ENCODE measurements at regions not wholly inside any gene's neighbourhood (a gene's known extent, or its start where the extent isn't known, plus 50 kb on each side); places are given as distances from the start of the nearest gene placed in this dataset.
A peak's percentile ranks its signal among the peaks of the same experiment; 100 is the strongest.

DNA sequence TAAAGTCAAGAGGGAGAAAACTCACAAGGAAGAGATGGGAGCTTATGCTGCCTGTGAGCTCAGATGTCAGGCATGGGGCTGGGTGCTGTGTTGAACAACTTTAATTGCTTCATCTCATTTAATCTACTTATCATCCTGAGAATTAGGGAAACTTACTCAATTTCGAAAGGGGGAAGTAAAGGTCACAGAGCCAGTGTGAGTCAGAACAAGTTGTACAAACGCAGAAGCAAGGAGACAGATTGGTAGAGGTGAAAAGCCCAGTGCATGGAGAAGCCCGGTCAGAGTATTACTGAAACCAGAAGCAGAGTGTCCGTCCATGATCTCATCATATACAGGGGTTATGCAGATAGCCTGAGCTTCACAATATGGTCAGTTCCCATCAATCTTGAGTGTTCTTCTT, 281.1 kb upstream of the POU3F3 start:
- Mint-ChIP-seq H3K27me3 (no peaks in the 10 kb centered on the region), H3K36me3 (no peaks in the 10 kb centered on the region), H3K27ac (no peak overlapping the region), H3K4me1 (no peaks in the 10 kb centered on the region), H3K4me3 (no peak overlapping the region), H3K9me3 (no peaks in the 10 kb centered on the region)

DNA sequence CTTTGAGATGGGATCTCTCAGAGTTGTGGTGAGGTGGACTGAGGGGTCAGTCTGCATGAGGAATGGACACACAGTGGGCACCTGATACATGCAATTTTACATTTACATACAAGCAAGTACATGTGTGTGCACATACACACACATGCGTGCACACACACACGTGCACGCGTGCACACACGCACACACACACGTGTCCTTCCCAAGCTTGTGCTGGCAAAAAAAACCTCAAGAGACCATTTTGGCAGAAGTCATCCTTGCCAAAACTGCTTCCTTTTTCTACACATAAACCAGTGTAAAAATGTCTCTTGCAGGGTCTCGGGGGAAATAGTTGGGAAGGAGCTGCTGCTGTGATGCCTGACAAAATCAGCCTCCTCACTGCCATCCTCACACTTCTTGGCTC, 279.5 kb upstream of the POU3F3 start:
- Mint-ChIP-seq H3K27me3 (peaks cover 3% of the 10 kb centered on the region), H3K4me3 (no peak overlapping the region), H3K36me3 (peaks cover 2% of the 10 kb centered on the region), H3K27ac (no peak overlapping the region), H3K9me3 (no peaks in the 10 kb centered on the region), H3K4me1 (no peaks in the 10 kb centered on the region)

DNA sequence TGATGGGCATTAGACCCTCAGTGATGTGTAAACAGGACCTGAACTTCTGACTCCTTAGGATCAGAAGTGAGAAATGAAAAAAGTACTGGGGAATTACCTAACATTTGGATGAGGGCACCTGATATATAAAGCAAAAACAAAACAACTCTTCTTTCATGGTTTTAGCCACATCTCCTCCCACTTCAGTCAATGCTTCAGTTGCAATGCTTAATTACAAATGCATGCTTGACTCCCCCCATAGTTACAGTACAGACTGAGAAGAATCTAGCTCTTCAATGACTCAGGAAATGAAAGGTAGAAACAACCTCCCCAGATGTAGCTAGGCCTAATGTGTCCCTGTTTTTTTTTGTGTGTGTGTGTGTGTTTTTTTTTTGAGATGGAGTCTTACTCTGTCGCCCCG, 276.8 kb upstream of the POU3F3 start:
- Mint-ChIP-seq H3K27me3 (peaks cover 3% of the 10 kb centered on the region), H3K4me3 (no peak overlapping the region), H3K9me3 (no peaks in the 10 kb centered on the region), H3K27ac (no peak overlapping the region), H3K36me3 (peaks cover 2% of the 10 kb centered on the region), H3K4me1 (no peaks in the 10 kb centered on the region)

DNA sequence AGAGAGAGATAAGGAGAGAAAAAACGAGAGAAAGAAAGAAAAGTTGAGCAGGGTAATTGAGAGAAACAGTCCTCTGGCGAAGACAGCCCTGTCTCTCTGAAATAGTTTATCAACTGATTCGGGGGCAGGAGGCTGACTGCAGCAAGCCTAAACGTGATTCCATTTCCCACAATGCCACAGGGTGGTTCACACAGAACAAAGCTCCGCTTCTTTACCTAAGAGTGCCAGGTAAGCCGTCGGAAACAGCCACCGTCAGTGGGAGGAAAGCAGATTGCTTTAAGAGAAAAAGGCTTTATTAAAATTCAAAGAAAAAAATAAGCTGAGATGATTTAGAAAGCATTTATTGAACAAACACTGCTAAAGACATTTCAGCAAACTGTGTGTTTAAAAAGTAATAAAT, 271.4 kb upstream of the POU3F3 start:
- Mint-ChIP-seq H3K27ac (peak overlapping the region; percentile 21), H3K36me3 (peaks cover 2% of the 10 kb centered on the region), H3K4me1 (no peaks in the 10 kb centered on the region), H3K4me3 (no peak overlapping the region), H3K27me3 (peaks cover 5% of the 10 kb centered on the region), H3K9me3 (no peaks in the 10 kb centered on the region)

DNA sequence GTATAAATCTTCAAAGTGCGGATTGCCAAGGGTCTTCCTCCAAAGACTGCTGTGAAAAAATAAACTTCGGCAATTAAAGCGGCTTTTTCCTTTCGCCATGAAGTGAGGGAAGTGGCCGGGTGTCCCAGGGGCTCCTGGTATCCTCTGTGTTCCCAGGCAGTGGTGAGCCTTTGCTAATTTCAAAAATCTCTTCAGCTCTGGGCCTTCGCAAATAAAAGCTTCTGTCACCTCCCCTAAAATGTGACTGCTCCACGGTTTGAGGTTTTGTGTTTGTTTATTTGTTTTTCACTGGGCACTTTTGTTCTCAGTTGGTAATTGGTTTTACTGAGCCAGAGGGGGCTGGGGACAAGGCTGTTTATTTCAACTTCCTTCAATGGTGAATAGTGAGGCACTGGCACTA, 270.1 kb upstream of the POU3F3 start:
- Mint-ChIP-seq H3K4me1 (no peaks in the 10 kb centered on the region), H3K4me3 (no peak overlapping the region), H3K9me3 (no peaks in the 10 kb centered on the region), H3K27ac (no peak overlapping the region), H3K36me3 (no peaks in the 10 kb centered on the region), H3K27me3 (peaks cover 2% of the 10 kb centered on the region)

DNA sequence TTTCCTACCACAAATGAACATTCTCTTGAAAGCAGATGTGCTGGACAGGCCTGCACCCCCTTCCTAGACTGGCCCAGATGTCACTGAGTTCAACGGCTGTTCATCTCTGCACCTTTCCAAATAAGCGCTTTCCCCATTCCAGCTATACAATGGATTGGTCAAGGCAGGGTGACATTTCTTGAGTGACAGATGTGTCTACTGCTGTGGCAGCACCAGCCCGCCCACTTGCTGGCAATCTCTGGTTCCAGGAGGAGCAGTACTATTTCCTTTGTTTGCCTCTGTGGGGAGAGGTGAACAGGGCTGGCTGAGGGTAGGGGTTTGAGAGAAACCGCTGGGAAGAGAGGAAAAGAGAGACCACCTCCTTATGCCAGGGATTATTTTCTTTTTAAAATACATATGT, 269.5 kb upstream of the POU3F3 start:
- Mint-ChIP-seq H3K27me3 (peaks cover 2% of the 10 kb centered on the region), H3K4me3 (no peak overlapping the region), H3K9me3 (no peaks in the 10 kb centered on the region), H3K4me1 (no peaks in the 10 kb centered on the region), H3K36me3 (no peaks in the 10 kb centered on the region), H3K27ac (no peak overlapping the region)

DNA sequence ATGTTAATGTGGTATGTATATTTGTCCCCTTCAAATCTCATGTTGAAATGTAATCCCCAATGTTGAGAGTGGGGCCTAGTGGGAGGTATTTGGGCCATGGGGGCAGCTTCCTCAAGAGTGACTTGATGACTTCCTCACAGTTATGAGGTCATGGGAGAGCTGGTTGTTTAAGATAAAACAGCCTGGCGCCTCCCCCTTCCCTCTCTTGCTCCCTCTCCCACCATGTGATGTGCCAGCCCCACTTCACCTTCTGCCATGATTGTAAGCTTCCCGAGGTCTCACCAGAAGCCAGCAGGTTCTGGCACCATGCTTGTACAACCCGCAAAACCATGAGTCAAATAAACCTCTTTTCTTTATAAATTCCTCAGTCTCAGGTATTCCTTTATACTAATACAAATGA, 258.3 kb upstream of the POU3F3 start:
- Mint-ChIP-seq H3K36me3 (no peaks in the 10 kb centered on the region), H3K4me1 (no peaks in the 10 kb centered on the region), H3K27ac (no peak overlapping the region), H3K9me3 (peaks cover 6% of the 10 kb centered on the region), H3K27me3 (peaks cover 3% of the 10 kb centered on the region), H3K4me3 (no peak overlapping the region)

DNA sequence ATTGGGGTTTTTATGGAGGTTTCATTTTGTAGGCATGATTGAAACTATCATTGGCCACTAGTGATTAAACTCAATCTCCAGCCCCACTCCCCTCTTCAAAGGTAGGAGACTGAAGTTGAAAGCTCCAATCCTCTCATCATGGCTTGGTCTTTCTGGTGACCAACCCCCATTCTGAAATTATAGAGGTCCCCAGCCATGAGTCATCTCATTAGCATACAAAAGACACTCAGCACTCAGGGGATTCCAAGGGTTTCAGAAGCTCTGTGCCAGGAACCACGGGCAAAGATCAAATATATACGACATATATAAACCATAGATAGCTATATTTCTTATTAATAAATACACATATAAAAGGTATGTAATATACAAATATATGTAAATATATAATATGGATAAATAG, 256.0 kb upstream of the POU3F3 start:
- Mint-ChIP-seq H3K27me3 (peaks cover 3% of the 10 kb centered on the region), H3K27ac (no peak overlapping the region), H3K9me3 (peaks cover 6% of the 10 kb centered on the region), H3K4me3 (no peak overlapping the region), H3K36me3 (no peaks in the 10 kb centered on the region), H3K4me1 (no peaks in the 10 kb centered on the region)

DNA sequence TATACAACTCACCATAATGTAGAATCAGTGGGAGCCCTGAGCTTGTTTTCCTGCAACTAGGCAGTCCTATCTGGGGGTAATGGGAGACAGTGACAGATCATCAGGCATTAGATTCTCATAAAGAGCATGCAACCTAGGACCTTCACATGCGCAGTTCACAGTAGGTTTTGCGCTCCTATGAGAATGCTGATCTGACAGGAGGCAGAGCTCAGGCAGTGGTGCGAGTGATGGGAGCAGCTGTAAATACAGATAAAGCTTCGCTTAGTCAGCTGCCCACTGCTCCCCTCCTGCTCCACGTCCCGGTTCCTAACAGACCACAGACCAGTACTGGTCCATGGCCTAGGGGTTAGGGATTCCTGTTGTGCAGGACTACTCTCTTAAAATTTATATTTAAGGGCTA, 255.3 kb upstream of the POU3F3 start:
- no peaks in the 10 kb centered on the region for H3K36me3 Mint-ChIP-seq
- H3K27ac Mint-ChIP-seq = no peak overlapping the region
- H3K9me3 Mint-ChIP-seq = peaks cover 6% of the 10 kb centered on the region
- H3K4me1 Mint-ChIP-seq = no peaks in the 10 kb centered on the region
- H3K4me3 Mint-ChIP-seq = no peak overlapping the region
- H3K27me3 Mint-ChIP-seq = peaks cover 3% of the 10 kb centered on the region

DNA sequence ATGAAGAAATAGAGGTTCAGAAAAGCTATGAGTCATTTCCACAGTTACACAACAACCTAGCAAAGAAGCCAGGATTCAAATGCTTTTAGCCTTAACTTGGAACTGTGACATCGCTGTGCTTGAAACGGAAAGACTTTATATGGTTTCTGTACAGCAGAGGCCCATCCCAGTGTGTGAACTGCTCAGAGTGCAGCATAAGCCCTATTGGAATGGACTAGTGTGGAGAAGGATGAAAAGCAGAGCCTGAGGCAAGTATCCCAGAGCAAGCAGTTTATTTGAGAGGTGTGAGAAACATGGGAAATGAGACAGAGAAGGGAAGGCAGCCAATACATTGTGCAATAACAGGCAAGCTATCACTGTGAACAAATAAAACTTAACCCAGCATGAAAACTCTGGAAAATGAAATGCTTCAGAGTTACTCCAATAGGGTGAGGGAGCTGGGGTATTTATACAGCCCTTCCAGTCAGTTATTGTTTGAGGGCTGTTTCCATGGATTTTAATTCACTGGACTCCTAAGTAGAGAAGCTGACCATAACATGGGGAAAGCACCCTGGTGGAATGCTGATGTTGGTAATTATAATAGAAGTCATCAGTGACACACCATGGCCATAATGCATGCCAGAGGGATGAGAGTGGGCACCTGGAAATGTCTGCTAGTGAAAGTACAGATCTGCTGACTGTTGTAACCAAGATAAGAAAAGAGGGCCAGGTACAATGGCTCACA, 254.0 kb upstream of the POU3F3 start:
- no peaks in the 10 kb centered on the region for H3K36me3 Mint-ChIP-seq
- peaks cover 3% of the 10 kb centered on the region for H3K27me3 Mint-ChIP-seq
- H3K9me3 Mint-ChIP-seq = peaks cover 6% of the 10 kb centered on the region
- no peak overlapping the region for H3K27ac Mint-ChIP-seq
- no peaks in the 10 kb centered on the region for H3K4me1 Mint-ChIP-seq
- no peak overlapping the region for H3K4me3 Mint-ChIP-seq

DNA sequence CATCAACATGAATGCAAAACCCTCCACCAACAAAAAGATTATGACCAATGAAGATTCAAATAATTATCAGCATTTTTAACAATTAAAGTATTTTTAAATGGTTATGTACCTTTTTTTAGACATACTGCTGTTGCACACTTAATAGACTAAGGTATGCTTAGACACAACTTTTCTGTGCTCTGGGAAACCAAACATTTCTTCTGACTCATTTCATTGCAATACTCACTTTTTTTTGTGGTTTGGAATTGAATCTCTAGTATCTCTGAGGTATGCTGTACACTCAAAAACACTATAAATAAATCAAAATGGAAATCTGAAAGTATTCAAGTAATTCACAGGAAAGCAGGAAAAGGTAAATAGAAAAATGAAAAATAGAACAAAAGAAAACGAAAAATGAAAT, 247.9 kb upstream of the POU3F3 start:
- Mint-ChIP-seq H3K9me3 (peaks cover 11% of the 10 kb centered on the region), H3K36me3 (no peaks in the 10 kb centered on the region), H3K27me3 (peaks cover 5% of the 10 kb centered on the region), H3K4me1 (no peaks in the 10 kb centered on the region), H3K27ac (no peak overlapping the region), H3K4me3 (no peak overlapping the region)

DNA sequence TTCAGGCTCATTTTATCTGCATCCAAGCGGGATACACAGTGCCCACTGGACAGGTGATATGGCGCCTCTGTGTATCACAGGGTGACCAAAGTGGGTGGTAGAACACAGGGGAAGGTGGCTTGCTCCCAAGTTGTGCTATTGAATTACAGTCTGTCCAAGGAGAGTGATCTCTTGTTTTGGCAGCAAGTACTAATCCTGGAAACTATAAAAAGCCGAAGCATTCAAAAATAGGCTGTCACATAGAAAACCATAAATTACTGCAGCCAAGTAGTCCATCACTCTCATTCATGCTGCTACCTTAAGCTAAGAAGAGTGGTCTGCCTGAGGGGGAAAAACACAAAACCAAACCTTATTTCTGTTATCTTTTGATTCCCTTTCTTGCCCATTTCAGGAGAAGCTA, 237.1 kb upstream of the POU3F3 start:
- Mint-ChIP-seq H3K36me3 (no peaks in the 10 kb centered on the region), H3K9me3 (no peaks in the 10 kb centered on the region), H3K4me3 (no peak overlapping the region), H3K4me1 (no peaks in the 10 kb centered on the region), H3K27me3 (no peaks in the 10 kb centered on the region), H3K27ac (no peak overlapping the region)

DNA sequence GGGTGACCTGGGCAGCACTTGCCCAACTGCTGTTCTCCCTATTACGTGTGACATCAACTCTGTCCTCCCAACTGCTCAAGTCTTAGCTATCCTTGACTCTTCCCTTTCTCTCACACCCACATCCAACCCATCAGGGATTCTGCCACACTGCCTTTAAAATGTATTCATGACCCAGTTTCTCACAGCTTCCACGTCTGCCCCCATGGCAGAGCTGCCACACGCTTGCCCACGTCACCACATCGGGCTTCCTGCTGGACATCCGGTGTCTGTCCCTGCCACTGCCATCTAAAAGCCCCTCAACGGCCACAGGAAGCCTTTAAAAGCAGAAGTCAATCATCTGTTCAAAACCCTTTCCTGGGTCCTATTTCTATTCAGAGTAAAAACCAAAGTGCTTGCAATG, 233.1 kb upstream of the POU3F3 start:
- H3K9me3 Mint-ChIP-seq = peaks cover 5% of the 10 kb centered on the region
- H3K27ac Mint-ChIP-seq = no peak overlapping the region
- H3K36me3 Mint-ChIP-seq = no peaks in the 10 kb centered on the region
- H3K4me1 Mint-ChIP-seq = no peaks in the 10 kb centered on the region
- H3K4me3 Mint-ChIP-seq = no peak overlapping the region
- H3K27me3 Mint-ChIP-seq = no peaks in the 10 kb centered on the region

DNA sequence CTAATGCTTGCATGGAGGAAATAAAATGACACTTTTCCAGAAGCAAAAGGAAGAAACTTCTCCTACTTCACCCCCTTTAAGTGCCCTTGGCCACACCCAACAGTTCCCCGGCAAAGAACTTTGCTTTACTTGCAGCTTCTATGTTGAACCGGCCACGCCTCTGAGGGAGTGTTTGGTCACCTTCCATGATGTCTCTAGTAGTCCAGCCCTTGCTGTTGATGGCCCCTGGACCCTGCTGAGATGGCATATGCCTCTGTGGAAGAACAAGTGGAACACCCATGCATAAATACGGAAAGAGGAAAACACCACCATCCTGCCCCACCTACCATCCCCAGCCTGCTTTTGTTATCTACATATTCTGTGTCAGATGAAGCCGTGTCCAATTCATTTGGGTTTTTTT, 218.3 kb upstream of the POU3F3 start:
- no peaks in the 10 kb centered on the region for H3K9me3 Mint-ChIP-seq
- peaks cover 2% of the 10 kb centered on the region for H3K27me3 Mint-ChIP-seq
- H3K27ac Mint-ChIP-seq = no peak overlapping the region
- H3K4me3 Mint-ChIP-seq = no peak overlapping the region
- no peaks in the 10 kb centered on the region for H3K36me3 Mint-ChIP-seq
- H3K4me1 Mint-ChIP-seq = no peaks in the 10 kb centered on the region

DNA sequence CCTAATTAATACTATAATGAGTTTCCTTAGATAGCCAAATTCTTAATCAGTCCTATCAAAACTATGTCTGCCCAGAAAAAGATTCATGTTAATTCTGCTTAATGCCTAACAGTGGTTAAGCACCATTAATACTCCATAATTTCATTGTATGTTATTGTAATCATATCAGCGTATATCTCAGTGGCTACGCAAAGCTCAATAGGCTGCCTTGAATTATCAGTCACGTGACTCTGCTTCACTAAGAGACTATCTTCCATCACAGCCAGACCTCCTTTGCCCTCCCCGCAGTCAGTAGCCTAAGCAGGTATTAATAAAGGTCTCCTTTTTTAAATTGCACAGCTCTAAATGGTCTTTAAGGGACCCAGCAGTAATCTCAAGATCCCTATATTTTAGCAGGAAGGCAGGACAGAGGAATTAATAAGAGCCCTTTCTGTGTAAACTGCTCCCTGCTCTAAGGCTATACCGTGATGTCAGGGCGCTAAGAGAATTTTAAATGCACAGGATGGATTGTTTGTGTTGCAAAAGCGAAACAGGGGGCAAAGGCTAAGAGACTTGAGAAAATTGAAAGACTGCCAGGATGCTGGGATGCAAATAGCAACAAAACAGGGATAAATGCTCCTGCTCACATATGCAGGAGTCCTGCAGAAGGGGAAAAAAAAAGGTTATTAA, 215.6 kb upstream of the POU3F3 start:
- Mint-ChIP-seq H3K27ac (no peak overlapping the region), H3K4me1 (no peaks in the 10 kb centered on the region), H3K4me3 (no peak overlapping the region), H3K9me3 (peaks cover 7% of the 10 kb centered on the region), H3K27me3 (peaks cover 2% of the 10 kb centered on the region), H3K36me3 (no peaks in the 10 kb centered on the region)

DNA sequence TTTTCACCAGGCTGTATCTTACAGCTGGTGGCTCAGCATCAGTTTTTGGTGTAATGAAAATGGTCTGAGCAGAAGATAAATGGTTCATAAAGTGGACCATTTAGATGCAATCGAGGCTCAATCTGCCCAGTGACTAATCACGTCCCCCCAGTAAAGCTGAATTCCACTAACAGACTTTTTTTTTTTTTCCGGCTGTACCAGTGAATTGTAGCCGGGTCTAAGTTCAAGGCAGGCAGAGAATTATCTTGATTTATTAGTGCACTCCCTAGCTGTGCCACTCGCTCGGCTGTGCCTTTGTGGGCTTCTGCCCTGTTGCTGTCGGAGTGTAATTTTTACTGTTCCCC, 215.1 kb upstream of the POU3F3 start:
- H3K4me1 Mint-ChIP-seq = no peaks in the 10 kb centered on the region
- H3K36me3 Mint-ChIP-seq = no peaks in the 10 kb centered on the region

DNA sequence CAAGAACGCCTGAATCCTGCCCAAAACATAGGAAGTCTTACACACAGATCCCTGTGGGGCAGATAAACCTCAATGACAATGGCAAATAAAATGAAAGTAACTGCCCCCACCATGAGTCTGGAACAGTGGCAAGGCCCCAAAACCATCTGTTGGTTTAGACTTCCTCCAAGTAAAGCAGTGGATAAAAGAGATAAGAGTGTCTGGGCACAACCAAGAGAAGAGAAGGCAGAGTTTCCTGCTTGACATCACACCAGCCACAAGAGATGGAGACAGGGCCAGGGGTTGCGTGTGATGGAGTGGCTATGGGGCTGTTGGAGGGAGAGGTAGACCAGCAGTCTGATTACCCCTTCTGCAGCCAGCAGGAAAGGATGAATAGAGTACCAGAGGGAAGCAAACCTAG, 212.1 kb upstream of the POU3F3 start:
- Mint-ChIP-seq H3K4me3 (no peak overlapping the region), H3K27me3 (peaks cover 2% of the 10 kb centered on the region), H3K4me1 (no peaks in the 10 kb centered on the region), H3K9me3 (peaks cover 7% of the 10 kb centered on the region), H3K27ac (no peak overlapping the region), H3K36me3 (no peaks in the 10 kb centered on the region)

More for the DNA sequence above, 215.1 kb upstream of the POU3F3 start:
- Mint-ChIP-seq H3K9me3 (peaks cover 7% of the 10 kb centered on the region), H3K27me3 (peaks cover 2% of the 10 kb centered on the region), H3K27ac (no peak overlapping the region), H3K4me3 (no peak overlapping the region)

All from activated naive CD4-positive, alpha-beta T cell treated with anti-CD3 and anti-CD28 coated beads, Interleukin-2, amount 50 U/mL, for 24 hours (primary cell).